ENCODE measurements at regions not wholly inside any gene's neighbourhood (a gene's known extent, or its start where the extent isn't known, plus 50 kb on each side); places are given as distances from the start of the nearest gene placed in this dataset.

- no peaks in the 10 kb centered on the region for H3K9me3 ChIP-seq (ENCODE audit: low read depth)
- H3K36me3 ChIP-seq, result no peaks in the 10 kb centered on the region
- Mint-ChIP-seq H3K4me1 (peaks cover 29% of the 10 kb centered on the region), H3K27me3 (ENCODE audit: insufficient read depth, low read depth) (no peaks in the 10 kb centered on the region), H3K27ac (no peak overlapping the region), H3K9me3 (no peaks in the 10 kb centered on the region), H3K36me3 (no peaks in the 10 kb centered on the region), H3K4me3 (no peak overlapping the region)
- no peak overlapping the region for H3K27ac ChIP-seq
- H4K20me1 ChIP-seq (ENCODE audit: low read depth), result no peaks in the 10 kb centered on the region
- peak overlapping the region; percentile 58 for H3K4me2 ChIP-seq
- H3K27me3 ChIP-seq, result no peaks in the 10 kb centered on the region
- peak; percentile 79 for DNase-seq (ENCODE audit: low spot score)
- H3F3A ChIP-seq (ENCODE audit: low read depth), result no peaks in the 10 kb centered on the region
- no peak overlapping the region for H3K9ac ChIP-seq
- TF ChIP-seq EZH2phosphoT487 (IDR thresholded peaks at IDR 0.05) (no peak), EZH2 (IDR thresholded peaks at IDR 0.05) (no peak)
- TF ChIP-seq, protein P1, sequence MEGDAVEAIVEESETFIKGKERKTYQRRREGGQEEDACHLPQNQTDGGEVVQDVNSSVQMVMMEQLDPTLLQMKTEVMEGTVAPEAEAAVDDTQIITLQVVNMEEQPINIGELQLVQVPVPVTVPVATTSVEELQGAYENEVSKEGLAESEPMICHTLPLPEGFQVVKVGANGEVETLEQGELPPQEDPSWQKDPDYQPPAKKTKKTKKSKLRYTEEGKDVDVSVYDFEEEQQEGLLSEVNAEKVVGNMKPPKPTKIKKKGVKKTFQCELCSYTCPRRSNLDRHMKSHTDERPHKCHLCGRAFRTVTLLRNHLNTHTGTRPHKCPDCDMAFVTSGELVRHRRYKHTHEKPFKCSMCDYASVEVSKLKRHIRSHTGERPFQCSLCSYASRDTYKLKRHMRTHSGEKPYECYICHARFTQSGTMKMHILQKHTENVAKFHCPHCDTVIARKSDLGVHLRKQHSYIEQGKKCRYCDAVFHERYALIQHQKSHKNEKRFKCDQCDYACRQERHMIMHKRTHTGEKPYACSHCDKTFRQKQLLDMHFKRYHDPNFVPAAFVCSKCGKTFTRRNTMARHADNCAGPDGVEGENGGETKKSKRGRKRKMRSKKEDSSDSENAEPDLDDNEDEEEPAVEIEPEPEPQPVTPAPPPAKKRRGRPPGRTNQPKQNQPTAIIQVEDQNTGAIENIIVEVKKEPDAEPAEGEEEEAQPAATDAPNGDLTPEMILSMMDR (IDR thresholded peaks at IDR 0.05), result no peak
- peaks cover 29% of the 10 kb centered on the region for H3K4me1 ChIP-seq
- no peak overlapping the region for H3K4me3 ChIP-seq
- no peak overlapping the region for H2AFZ ChIP-seq (replicated peaks)
- H3K79me2 ChIP-seq (ENCODE audit: low read depth), result no peaks in the 10 kb centered on the region
Measured at GRCh38 chr1:58082596-58082995, 463.9 kb downstream of the OMA1 start.

DNA sequence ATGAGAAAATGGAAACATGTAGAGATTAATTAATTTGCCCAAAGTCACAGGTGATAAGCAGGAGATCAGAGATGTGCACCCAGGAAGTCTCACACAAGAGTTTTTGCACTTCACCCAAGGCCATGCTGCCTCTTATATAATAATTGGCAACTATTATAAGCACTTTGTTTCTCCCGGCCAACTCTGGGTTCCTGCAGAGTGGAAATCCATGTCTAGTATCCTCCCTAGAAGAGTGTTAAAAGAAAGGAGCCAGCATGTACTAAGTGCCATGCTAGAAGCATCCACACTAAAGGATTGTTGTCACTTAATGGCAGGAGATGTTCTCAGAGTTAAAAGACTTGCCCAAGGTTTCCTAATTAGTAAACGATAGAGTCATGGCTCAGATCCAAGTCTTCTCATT is 470.3 kb downstream of the OMA1 start:
- Mint-ChIP-seq H3K9me3 (no peaks in the 10 kb centered on the region), H3K27me3 (ENCODE audit: insufficient read depth, low read depth) (no peaks in the 10 kb centered on the region)

DNA sequence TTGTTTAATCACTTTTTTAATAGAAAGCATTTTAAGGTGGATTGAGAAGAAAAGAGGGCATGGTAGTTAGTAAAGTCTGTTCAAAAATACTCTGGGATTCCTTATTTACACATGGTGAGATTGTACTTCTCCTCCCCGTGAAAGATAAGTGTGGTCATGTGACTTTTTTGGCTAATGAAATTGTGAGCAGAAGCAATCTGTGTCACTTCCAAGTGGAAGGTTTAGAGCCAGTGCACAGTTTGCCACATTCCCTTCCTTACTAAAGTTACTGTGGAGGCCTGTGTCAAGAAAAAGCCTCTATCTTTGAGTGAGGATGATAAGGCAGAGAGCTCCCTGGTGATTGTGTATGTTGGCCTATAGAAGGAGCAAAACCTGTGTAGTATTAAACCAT is 471.3 kb downstream of the OMA1 start:
- DNase-seq (ENCODE audit: low spot score), result no peak
- H3F3A ChIP-seq (ENCODE audit: low read depth), result no peaks in the 10 kb centered on the region
- no peak overlapping the region for H3K4me3 ChIP-seq
- no peak overlapping the region for H3K27ac ChIP-seq
- H3K4me1 ChIP-seq, result no peaks in the 10 kb centered on the region
- no peaks in the 10 kb centered on the region for H3K36me3 Mint-ChIP-seq
- H3K4me3 Mint-ChIP-seq, result no peak overlapping the region
- no peaks in the 10 kb centered on the region for H3K9me3 ChIP-seq (ENCODE audit: low read depth)
- H3K27me3 Mint-ChIP-seq (ENCODE audit: insufficient read depth, low read depth), result no peaks in the 10 kb centered on the region
- H3K36me3 ChIP-seq, result no peaks in the 10 kb centered on the region
- H4K20me1 ChIP-seq (ENCODE audit: low read depth), result no peaks in the 10 kb centered on the region
- no peaks in the 10 kb centered on the region for H3K27me3 ChIP-seq
- H3K9me3 Mint-ChIP-seq, result no peaks in the 10 kb centered on the region
- H3K27ac Mint-ChIP-seq, result no peak overlapping the region
- H3K9ac ChIP-seq, result no peak overlapping the region
- TF ChIP-seq EZH2phosphoT487 (IDR thresholded peaks at IDR 0.05) (no peak), EZH2 (IDR thresholded peaks at IDR 0.05) (no peak)
- TF ChIP-seq, protein P1 (IDR thresholded peaks at IDR 0.05), result no peak
- H2AFZ ChIP-seq (replicated peaks), result no peak overlapping the region
- no peak overlapping the region for H3K4me2 ChIP-seq
- H3K4me1 Mint-ChIP-seq, result no peaks in the 10 kb centered on the region
- H3K79me2 ChIP-seq (ENCODE audit: low read depth), result no peaks in the 10 kb centered on the region

More for the DNA sequence above, 470.3 kb downstream of the OMA1 start:
- no peak overlapping the region for H3K4me3 ChIP-seq
- TF ChIP-seq EZH2 (IDR thresholded peaks at IDR 0.05) (no peak), EZH2phosphoT487 (IDR thresholded peaks at IDR 0.05) (no peak)
- TF ChIP-seq, protein P1 (IDR thresholded peaks at IDR 0.05), result no peak
- no peaks in the 10 kb centered on the region for H3K4me1 Mint-ChIP-seq
- no peaks in the 10 kb centered on the region for H3K79me2 ChIP-seq (ENCODE audit: low read depth)
- no peak overlapping the region for H2AFZ ChIP-seq (replicated peaks)
- no peaks in the 10 kb centered on the region for H3K36me3 ChIP-seq
- no peak overlapping the region for H3K9ac ChIP-seq
- no peaks in the 10 kb centered on the region for H3F3A ChIP-seq (ENCODE audit: low read depth)
- H3K27ac ChIP-seq, result no peak overlapping the region
- H3K27ac Mint-ChIP-seq, result no peak overlapping the region
- H3K4me3 Mint-ChIP-seq, result no peak overlapping the region
- no peaks in the 10 kb centered on the region for H3K27me3 ChIP-seq
- no peaks in the 10 kb centered on the region for H3K9me3 ChIP-seq (ENCODE audit: low read depth)
- no peak for DNase-seq (ENCODE audit: low spot score)
- no peaks in the 10 kb centered on the region for H4K20me1 ChIP-seq (ENCODE audit: low read depth)
- H3K36me3 Mint-ChIP-seq, result no peaks in the 10 kb centered on the region
- no peaks in the 10 kb centered on the region for H3K4me1 ChIP-seq
- H3K4me2 ChIP-seq, result no peak overlapping the region

Measured in neural progenitor cell (in vitro differentiated cells).